Glomerular endothelial cell (primary cell): ENCODE measurements at regions not wholly inside any gene's neighbourhood (a gene's known extent, or its start where the extent isn't known, plus 50 kb on each side); places are given as distances from the start of the nearest gene placed in this dataset.

ENCODE experiments used
- DNase-seq: peaks from one replicate; pipeline ENCODE4 v3.0.0-alpha.2; 2011; ENCODE audit warnings: low read depth, low spot score; ENCODE audit errors: extremely low read depth

DNA sequence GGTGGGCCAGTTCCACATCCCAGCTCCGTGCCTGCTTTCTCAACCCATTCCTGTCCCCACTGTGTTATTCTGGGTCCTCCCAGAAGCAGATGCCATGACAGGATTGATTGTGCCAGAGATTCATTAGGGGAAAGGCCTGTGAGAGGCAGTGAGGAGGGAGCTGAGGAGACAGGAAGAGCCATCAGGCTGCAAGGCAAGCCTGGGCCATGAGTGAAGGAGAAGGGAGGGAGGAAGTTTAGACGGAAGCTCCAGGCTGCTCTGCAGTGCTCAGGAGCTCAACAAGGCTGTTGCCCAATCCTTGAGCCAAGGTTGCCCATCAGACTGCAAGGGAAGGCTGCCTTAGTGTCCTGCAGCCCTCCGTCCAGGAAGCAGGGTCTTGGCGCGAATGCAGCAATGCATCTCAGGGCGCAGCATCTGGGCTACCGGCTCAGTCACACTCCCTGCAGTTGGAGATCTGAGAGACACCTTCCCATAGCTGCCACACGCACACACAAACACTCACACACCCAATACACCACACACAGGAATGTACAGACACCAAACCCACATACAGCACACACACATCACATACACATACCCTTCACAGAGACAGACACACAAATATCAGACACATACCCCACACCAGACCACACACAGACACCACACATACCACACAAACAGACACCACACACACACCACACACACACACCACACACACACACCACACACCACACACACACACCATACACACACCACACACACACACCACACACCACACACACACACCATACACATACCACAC lies 139.5 kb upstream of the NDUFV2 start:
- no peak for DNase-seq

DNA sequence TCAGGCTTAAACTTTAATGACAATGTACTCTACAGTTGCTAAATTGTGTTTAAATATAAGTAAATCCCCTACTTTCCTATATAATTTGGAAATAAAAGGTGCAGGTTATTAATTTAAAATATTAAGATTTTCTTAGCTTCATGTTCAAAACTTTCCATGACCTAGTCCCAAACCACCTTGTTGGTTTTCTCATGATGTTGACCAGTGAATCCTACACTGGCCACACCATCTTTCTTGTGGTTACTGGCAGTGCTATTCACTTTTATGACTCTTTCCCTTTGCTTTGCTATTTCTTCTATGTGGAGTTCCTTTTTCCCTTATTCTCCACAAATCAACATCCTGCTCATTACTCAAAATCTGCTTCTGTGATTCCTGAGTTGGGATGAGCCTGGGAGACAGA lies 138.6 kb upstream of the NDUFV2 start:
- no peak for DNase-seq

DNA sequence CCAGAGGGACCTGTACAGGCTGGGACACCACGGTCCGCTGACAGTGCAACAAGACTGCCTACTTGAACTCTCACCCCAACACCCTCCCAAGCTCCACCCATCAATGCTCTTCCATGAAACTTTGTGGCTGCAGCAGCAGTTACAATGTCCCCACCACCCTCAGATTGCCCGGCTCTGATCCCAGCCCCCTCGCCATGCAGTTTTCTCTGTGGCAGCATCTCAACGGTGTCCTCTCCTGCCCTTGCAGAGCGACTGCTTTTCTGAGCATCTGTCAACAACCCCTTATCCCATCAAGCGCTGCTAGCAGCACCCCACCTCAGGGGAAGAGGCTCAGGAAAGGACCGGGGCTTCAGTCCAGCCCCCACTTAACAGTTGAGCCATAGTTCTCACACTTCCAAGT lies 137.1 kb upstream of the NDUFV2 start:
- DNase-seq, result no peak

DNA sequence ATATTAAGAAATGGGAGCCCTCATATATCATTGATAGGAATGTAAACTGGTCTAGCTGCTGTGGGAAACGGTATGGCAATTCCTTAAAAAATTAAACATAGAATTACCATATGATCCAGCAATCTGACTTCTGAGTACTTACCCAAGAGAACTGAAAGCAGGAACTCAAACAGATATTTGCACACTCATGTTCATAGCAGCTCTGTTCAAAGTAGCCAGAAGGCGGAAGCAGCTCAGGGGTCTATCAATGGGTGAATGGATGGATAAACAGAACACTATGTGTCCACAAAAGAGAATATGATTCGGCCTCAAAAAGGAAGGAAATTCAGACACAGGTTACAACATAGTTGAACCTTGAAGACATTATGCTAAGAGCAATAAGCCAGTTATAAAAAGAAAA lies 135.7 kb upstream of the NDUFV2 start:
- no peak for DNase-seq

DNA sequence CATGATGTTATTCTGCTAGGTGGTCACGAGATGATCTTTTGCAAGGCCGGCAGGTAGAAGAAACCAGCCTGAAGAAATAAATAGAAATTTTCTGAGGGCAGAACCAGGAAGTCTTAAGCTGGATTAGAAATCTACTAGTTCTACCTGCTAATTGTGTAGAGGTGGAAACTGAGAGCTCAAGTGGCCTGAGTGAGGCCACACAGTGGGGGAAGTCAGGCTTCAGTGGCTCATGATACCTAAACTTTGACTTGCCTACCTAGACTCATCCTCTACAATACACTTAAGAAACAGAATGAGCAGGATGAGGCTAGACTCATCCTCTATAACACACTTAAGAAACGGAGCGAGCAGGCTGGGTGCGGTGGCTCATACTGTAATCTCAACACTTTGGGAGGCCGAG lies 134.9 kb upstream of the NDUFV2 start:
- DNase-seq, result no peak

DNA sequence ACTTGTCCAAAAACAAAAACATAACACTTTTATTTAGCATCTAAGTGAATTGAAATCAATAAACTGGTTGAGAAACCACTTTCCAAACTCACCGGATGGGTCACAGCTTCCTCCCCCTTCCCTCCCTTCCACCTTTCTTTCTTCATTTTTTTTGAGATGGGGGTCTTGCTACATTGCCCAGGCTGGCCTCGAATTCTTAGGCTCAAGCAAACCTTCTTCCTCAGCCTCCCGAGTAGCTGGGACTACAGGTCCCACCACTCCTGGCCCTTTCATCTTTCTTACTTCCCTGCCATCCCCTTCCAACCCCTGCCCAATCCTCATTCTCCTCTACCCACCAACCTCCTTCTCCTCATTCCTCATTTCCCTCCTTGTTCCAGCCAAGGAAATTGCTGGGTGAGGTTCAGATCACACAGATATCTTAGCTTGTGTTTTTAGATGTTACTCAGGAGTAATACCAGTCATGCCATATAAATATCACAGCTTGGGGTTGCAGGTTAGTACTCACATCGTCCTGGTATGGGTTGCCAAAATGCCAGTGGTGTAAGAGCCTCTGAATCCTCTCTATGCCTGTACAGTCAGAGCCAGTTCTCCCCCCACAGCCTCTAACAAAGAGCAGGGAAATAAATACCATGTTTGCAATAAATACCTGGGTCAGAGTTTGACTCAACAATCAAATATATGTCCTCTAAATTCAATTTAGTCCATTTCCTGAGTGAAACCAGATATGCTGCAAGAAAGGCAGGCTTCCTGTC lies 132.7 kb upstream of the NDUFV2 start:
- no peak for DNase-seq

DNA sequence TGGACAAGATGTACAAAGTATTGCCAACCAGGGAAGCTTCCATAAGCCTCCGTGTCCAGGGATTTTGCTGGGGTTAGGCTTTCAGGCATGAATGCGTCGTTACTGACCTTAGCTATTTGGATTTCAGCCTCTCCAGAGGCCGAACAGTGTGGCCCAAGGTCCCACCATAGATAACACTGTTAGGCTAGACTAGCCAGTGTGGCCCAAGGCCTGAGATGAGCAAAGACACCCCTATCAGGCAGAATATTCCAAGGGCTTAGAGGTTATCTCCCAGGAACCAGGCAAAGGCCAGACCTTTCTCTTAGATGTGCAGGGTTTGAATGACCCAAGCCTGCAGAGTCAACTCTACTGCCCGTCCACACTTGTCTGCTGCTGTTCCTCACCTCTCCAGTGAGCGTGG lies 131.7 kb upstream of the NDUFV2 start:
- DNase-seq, result no peak

DNA sequence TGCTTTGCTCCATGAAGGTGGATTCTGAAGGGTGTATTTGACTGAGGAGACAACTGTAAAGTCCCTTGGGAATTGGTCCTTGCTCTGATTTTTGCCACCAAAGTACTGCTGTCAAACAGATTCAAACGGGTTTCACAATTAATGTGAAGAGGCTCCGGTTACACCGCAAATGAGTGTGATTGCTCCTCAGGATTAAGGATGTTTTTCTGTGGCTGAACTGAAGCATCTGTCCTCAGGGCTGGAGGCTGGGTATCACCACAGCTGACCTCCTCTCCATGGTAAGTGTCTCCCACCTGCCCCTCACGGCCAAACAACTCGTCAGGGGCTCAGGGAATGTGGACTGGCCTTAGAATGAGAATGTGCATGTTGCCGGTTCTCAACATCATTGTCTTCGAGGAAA lies 130.4 kb upstream of the NDUFV2 start:
- no peak for DNase-seq

DNA sequence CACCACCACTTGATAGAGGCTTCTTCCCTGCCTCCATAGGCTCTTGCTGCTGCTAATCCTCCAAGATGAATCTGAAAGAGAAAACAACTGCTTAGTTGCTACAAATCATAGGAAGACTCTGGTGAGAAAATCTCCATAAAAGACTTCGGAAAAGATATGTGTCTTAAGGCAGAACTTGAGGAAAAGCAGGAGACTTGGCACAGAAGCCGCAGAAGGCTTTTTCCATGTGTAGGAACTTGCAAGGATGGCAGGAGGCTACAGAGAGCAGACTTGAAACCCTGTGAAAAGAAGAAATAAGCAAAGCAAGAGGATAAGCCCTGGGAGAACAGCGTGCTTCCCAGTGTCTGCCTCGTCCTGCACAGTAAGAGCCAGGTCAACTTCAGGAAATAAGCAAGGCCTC lies 128.2 kb upstream of the NDUFV2 start:
- DNase-seq, result no peak

DNA sequence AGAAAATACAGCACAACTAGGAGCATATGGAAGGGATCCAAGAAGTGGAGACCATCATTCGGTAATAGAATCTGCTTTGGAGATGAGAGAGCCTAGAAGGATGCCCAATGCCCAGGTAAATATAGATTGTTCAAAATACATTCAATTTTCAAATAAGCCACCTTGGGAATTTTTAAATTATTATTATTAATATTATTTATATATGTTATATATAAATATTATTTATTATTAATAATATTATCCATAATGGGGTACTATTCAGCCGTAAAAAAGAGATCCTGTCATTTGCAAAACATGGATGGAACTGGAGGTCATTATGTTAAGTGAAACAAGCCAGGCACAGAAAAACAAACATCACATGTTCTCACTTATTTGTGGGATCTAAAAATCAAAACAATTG lies 127.8 kb upstream of the NDUFV2 start:
- DNase-seq, result no peak

DNA sequence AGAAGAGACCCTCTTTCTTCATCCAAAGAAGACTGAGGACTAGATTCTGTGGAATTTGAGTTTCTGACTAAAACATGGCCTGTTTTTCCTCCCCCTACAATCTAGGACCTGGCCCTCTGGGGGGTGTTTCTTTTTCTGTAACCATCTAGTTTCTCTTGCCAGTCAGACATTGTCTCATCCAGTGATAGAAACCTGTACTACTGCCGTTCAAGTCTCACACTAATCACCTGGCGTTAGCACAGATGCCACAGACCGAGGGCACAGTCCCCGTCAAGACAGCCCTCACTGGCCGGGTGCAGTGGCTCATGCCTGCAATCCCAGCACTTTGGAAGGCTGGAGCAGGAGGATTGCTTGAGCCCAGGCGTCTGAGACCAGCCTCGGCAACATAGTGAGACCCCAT lies 126.9 kb upstream of the NDUFV2 start:
- no peak for DNase-seq

DNA sequence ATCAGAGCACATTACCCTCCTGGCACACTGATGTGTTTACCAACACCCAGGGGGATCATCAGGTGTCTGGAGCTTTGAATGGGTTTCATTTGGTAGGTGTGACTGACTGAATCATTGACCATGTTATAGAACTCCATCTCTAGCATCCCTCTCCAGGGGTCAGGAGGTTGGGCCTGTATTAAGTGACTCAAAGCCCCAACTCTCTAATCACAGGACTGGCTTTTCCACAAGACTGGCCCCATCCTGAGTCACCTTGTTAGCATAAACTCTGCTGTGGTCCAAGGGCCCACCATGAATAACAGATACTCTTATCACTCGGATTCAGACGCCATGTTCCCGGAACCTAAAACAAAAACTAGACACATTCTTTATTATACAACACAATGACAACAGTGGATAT lies 125.9 kb upstream of the NDUFV2 start:
- no peak for DNase-seq

DNA sequence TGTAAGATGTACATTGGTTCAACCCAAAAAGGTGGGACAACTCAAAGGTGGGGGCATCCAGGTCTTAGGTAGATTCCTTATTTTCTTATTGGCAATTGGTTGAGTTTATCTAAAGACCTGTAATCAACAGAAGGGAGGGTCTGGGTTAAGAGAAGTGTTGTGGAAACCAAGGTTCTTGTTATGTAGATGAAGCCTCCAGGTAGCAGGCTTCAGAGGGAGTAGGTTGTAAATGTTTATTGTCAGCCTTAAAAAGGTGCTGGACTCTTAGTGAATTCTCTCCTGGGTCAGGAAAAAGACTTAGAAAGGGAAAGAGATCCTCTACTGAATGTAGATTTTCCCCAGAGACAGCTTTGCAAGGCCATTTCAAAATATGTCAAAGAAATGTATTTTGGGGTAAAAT lies 125.3 kb upstream of the NDUFV2 start:
- DNase-seq, result no peak

DNA sequence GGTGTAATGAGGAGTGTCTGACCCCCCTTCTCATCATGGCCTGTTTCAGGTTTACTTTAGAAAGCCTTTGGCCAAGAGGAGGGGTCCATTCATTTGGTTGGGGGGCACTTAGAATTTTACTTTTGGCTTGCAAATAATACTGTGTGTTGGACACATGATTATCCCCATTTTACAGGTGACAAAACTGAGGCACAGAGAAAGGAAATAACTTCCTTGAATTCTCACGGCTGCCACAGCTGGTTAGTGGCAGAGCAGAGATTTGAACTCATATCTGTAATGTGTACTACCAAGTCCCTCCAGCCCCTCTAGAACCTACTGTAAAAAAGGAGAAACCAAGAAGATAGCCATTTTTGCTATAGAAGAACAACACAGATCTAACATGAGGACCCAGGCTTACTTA lies 124.8 kb upstream of the NDUFV2 start:
- no peak for DNase-seq

DNA sequence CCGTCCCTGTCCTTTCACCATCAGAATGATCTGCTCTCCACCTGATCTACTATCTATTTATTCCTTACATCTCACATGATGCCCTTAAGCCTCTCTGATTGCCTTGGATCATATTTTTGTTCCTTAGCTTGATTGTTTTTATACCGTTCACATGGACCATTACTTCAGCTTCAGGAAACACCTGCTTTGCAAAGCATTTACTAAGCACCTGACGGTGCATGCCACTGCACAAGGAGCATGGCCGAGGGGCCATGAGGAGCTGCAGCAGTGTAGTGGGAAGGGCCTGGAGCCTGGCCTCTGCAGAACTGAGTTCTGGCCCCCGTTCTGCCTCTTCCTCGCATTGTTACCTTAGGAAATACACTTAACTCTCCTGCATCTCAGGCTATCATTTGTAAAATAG lies 124.1 kb upstream of the NDUFV2 start:
- no peak for DNase-seq

DNA sequence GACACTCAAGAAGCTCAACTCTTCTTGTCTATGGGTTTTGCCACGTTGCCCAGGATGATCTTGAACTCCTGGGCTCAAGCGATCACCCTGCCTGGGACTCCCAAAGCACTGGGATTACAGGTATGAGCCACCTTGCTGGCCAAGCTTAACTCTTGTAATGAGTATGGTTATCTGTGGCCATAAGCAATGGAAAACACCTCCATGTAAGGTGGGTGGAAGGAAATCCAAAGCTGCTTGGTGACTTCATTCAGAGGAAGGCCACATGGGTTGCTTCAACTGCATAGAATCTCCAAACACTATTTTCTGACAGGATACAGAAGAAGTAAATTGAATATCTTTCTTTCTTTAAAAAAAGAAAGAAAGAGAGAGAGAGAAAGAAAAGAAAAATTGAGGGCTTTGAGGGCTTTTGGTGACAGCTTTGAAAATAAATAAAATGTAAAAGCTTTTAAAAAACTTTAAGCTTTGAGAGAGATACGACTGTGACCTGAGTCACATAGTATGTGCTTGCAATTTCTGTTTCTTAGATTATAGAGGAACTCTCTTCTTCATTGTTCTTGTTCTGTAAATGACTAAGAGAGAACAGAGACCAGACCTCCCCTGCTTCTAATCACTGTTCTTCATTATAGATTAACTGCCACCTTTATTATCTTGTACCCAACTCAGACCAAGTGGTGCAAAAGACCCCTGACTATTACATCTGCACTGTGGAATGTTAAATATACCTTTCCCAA lies 123.1 kb upstream of the NDUFV2 start:
- no peak for DNase-seq

DNA sequence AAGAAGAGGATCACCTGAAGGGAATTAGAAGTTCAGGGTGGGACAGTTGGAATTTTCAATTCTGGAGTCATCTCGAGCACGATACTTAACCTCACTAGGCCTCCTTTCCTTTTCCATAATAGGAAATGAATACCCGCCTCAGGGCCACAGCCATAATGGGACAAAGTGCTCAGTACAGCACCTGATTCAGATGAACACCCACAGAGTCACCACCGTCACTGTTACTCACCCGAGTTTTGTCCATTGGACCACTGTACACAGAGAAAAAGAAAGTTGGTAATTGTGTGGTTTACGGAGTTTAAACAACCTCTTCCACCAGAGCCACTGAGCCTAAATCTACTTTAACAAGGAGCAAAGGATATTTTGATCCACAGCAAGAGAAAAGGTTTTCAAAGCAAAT lies 122.0 kb upstream of the NDUFV2 start:
- DNase-seq, result no peak

DNA sequence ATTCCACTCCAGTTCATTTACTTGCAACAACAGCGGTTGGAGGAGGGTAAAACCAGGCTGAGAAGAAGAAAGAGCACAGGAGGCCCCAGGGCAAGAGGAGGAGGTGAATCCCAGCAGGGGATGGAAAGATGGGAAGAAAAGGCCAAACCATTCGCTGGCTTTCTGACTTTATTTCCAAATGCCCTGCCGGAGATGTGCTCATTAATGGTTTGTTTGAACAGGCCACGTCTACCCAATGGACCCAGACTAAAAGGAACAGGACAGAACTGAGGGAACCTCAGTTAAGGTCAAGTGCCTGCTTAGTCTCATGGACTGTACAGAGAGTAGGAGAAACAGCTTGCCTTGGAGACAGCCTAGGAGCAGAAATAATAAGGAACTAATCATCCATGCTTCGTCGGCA lies 121.6 kb upstream of the NDUFV2 start:
- DNase-seq, result no peak

DNA sequence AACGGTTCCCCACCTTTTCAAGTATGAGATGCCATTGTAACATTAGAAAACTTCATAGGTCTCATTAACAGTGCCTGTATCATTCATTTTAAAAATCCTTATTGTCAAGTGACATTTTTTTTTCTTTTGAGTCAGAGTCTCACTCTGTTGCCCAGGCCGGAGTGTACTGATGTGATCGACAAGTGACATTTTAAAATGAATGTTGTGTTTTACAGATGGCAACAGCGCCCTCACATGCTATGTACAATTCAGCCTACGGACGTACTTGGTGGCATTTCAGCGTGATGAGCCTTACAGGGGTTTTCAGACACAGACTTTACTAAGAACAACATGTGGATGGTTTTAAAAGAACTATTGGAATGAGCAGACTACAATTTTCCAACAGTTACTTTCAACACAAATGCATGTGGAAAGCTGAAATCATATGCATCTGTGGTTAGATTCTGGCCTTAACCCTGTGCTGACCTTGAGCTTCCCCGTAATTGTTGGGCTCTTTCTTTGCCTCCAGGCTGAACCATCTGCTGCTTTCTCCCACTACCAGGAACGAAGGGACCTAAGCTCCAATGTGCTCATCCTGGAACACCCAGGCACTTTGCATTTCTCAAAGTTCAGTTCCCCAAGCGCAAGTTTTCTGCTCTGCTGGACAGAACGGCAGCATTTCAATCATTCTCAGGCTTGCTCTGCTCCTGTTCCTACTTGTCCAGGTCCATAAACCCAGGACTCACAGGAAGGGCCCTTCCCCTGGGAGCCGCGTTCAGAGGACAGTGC lies 119.9 kb upstream of the NDUFV2 start:
- DNase-seq, result no peak

DNA sequence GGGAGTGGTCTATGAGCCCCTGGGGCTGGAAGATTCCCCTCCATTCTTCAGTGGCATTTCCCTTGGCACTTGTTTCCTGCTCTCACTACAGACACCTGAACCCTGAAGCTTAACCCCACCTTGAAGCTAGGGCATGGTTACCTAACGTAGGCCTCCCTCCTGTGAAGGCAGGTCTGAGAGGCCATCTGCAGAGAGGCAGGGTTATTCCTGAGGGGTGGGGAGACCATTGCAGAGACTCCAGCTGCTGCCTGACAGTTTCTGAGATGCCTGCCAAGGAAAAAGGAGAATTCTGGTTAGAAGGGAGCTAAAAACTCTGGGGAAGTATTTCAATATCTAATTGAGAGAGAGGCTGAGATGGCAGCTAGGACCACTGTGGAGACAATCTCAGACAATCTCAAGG lies 119.3 kb upstream of the NDUFV2 start:
- no peak for DNase-seq

DNA sequence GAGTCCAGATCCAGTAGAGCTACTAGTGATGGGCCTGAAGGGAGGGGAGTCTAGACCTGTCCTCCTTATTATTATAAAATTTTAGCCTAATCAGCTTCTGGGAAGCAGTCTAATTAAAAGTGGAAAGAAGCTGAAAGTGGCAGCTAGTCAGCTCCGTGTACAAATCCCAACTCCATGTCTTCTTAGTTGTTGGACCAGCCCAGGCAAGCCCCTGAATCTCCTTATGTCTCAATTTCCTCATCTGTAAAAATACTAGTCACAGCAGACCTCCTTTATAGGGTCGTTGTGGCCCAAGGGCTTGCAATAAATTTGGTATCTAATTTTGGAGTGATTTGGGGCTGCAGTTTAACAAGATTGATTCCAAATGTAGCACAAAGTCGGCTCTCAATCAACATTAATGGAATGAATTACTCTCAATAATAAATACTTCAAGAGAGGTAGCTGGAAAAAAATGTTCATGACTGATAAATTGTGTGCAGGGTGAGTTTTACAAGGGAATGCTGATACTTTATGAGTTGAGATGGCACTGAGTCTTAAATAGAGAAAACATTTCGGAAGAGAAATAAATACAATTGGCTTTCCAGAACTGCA lies 118.3 kb upstream of the NDUFV2 start:
- no peak for DNase-seq
